Liver (tissue), 7 donors: ENCODE measurements at regions not wholly inside any gene's neighbourhood (a gene's known extent, or its start where the extent isn't known, plus 50 kb on each side); places are given as distances from the start of the nearest gene placed in this dataset.

ENCODE experiments used
- DNase-seq: peaks from one replicate; pipeline ENCODE4 v3.0.0-alpha.2; 2017; ENCODE audit warnings: low spot score
- H3K27ac ChIP-seq, 2 donors: one replicate each; pipeline ENCODE4 v1.7.0; 2013; ENCODE audit warnings: inconsistent platforms in 2 of 2, low read length in 2 of 2, control low read depth in 1 of 2, low read depth in 1 of 2, mild to moderate bottlenecking in 1 of 2
- H3K27me3 ChIP-seq, 4 donors: one replicate each; pipeline versions ENCODE4 v1.6.1 to v1.7.0; 2013; ENCODE audit warnings: low read length in 3 of 4, inconsistent platforms in 1 of 4, mild to moderate bottlenecking in 1 of 4, moderate library complexity in 1 of 4; ENCODE audit not compliant: control insufficient read depth in 4 of 4, insufficient read depth in 4 of 4
- H3K36me3 ChIP-seq, 4 donors: one replicate each; pipeline versions ENCODE4 v1.6.1 to v1.7.0; 2013; ENCODE audit warnings: low read length in 3 of 4, mild to moderate bottlenecking in 3 of 4, low read depth in 1 of 4, moderate library complexity in 1 of 4; ENCODE audit not compliant: control insufficient read depth in 4 of 4, insufficient read depth in 3 of 4
- H3K4me1 ChIP-seq, 4 donors: one replicate each; pipeline versions ENCODE4 v1.6.1 to v1.7.0; 2013; ENCODE audit warnings: low read length in 3 of 4, mild to moderate bottlenecking in 3 of 4, moderate library complexity in 1 of 4; ENCODE audit not compliant: control insufficient read depth in 4 of 4, insufficient read depth in 4 of 4
- H3K4me3 ChIP-seq, 3 donors: one replicate each; pipeline versions ENCODE4 v1.6.1 to v1.7.0; 2013; ENCODE audit warnings: low read length in 3 of 3, control low read depth in 1 of 3, low read depth in 1 of 3, mild to moderate bottlenecking in 1 of 3
- H3K9ac ChIP-seq, 2 donors: one replicate each; pipeline ENCODE4 v1.7.0; 2013; ENCODE audit warnings: low read length in 2 of 2, mild to moderate bottlenecking in 2 of 2, moderate library complexity in 2 of 2, control low read depth in 1 of 2, low read depth in 1 of 2
- H3K9me3 ChIP-seq, 4 donors: one replicate each; pipeline versions ENCODE4 v1.6.1 to v1.7.0; 2013; ENCODE audit warnings: low read length in 3 of 4; ENCODE audit not compliant: control insufficient read depth in 4 of 4
- ATF3 ChIP-seq: IDR thresholded peaks from 2 replicates; pipeline ENCODE4 v1.6.1; 2016; ENCODE audit warnings: antibody characterized with exemption
- FOXA1 ChIP-seq: IDR thresholded peaks from 2 replicates; pipeline ENCODE4 v1.6.1; 2016; ENCODE audit warnings: antibody characterized with exemption
- FOXA2 ChIP-seq: IDR thresholded peaks from 2 replicates; pipeline ENCODE4 v1.6.1; 2016; ENCODE audit warnings: antibody characterized with exemption
- GABPA ChIP-seq, 2 donors: IDR thresholded peaks in 1 of 2; conservative IDR thresholded peaks in 1 of 2; 2 replicates each; pipeline ENCODE4 v1.6.1; 2016; ENCODE audit warnings: antibody characterized with exemption in 2 of 2, mild to moderate bottlenecking in 1 of 2, moderate library complexity in 1 of 2
- HNF4G ChIP-seq: IDR thresholded peaks from 2 replicates; pipeline ENCODE4 v1.6.1; 2016; ENCODE audit warnings: antibody characterized with exemption
- JUND ChIP-seq, 2 donors: IDR thresholded peaks; 2 replicates each; pipeline ENCODE4 v1.6.1; 2016; ENCODE audit warnings: antibody characterized with exemption in 2 of 2
- MAX ChIP-seq: IDR thresholded peaks from 2 replicates; pipeline ENCODE4 v1.6.1; 2016; ENCODE audit warnings: antibody characterized with exemption
- NR2F2 ChIP-seq: IDR thresholded peaks from 2 replicates; pipeline ENCODE4 v1.6.1; 2016; ENCODE audit warnings: antibody characterized with exemption
- RAD21 ChIP-seq, 2 donors: IDR thresholded peaks; 2 replicates each; pipeline ENCODE4 v1.6.1; 2016; ENCODE audit warnings: antibody characterized with exemption in 2 of 2, mild to moderate bottlenecking in 2 of 2
- RXRA ChIP-seq, 2 donors: IDR thresholded peaks; 2 replicates each; pipeline ENCODE4 v1.6.1; 2017 to 2018; ENCODE audit warnings: antibody characterized with exemption in 2 of 2, mild to moderate bottlenecking in 1 of 2
- SP1 ChIP-seq: IDR thresholded peaks from 2 replicates; pipeline ENCODE4 v1.6.1; 2018; ENCODE audit warnings: antibody characterized with exemption, mild to moderate bottlenecking
- TAF1 ChIP-seq: conservative IDR thresholded peaks from 2 replicates; pipeline ENCODE4 v1.6.1; 2016; ENCODE audit warnings: antibody characterized with exemption, mild to moderate bottlenecking
- ZBTB33 ChIP-seq: IDR thresholded peaks from 2 replicates; pipeline ENCODE4 v1.6.1; 2016; ENCODE audit warnings: antibody characterized with exemption
- WGBS: extraction: QIAGEN DNeasy Blood & Tissue Kit; methylation state at CpG from one replicate; pipeline ENCODE4 v1.1.7; 2013; 5-methylcytosine and 5-hydroxymethylcytosine counted together
- TF ChIP-seq, protein P1 (sequence below): IDR thresholded peaks from 2 replicates; pipeline ENCODE4 v1.6.1; 2016; ENCODE audit warnings: antibody characterized with exemption, mild to moderate bottlenecking
- donor health status: healthy.
- donor health status: healthy.
- donor health status: healthy.
- donor health status: healthy.

DNA sequence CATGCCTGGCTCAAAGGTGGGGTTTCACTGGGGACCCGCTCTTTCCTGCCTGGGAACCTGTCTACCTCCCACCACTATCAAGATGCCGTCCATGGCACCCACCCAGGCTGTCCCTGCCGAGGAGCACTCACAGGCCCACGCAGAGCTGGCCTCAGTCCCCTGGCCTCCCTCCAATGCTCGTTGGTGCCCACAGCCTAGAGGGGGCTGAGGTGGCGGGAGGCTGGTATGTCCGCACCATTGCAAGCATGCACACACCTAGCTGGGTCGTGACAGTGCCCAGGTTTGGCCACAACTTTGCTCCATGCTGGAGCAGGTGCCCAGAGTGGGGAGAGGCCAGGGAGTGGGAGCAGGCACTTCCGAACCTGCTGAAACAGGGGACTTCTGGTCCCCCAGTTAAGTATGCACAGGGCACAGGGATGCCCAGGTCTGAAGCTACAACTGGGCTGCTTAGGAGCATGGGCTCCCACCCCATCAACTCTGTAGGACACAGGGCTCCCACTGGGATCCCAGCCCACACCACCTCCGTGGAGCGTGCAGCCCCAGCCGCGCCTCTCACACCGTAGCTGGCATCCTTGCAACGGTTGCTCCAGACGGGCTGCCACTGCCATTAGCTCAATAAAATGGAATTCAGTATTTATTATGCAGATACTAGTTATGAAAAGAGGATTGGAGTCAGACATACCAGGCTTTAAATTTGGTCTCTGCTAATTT, 1376.1 kb upstream of the TENM3 start (continued):
- TF ChIP-seq RXRA (IDR thresholded peaks at IDR 0.05), result no peak
- TF ChIP-seq MAX, result no peak
- no peak for TF ChIP-seq FOXA2
- no peak for TF ChIP-seq TAF1
- no peak for TF ChIP-seq HNF4G
- TF ChIP-seq FOXA1, result no peak
- no peak for TF ChIP-seq JUND (IDR thresholded peaks at IDR 0.05)
- no peak for TF ChIP-seq ZBTB33

DNA sequence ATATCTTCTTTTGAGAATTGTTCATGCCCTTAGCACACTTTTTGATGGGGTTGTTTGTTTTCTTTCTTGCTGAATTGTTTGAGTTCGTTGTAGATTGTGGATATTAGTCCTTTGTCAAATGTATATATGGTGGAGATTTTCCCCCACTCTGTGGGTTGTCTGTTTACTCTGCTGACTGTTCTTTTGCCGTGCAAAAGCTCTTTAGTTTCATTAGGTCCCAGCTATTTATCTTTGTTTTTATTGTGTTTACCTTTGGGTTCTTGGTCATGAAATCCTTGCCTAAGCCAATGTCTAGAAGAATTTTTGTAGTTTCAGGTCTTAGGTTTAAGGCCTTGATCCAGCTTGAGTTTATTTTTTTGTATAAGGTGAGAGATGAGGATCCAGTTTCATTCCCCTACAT, 1372.6 kb upstream of the TENM3 start:
- Histone ChIP-seq H3K4me3 (no peak overlapping the region), H3K27me3 (no peaks in the 10 kb centered on the region), H3K27ac (no peak overlapping the region), H3K4me1 (no peaks in the 10 kb centered on the region), H3K9ac (no peak overlapping the region), H3K9me3 (peaks cover 6 to 11% (median 9%) of the 10 kb centered on the region in 4 donors), H3K36me3 (no peaks in the 10 kb centered on the region)
- DNase-seq, result no peak
- TF ChIP-seq TAF1 (no peak), GABPA (IDR thresholded peaks at IDR 0.05 in 1 of 2, conservative IDR thresholded peaks at IDR 0.05 in 1 of 2) (no peak), RAD21 (IDR thresholded peaks at IDR 0.05) (no peak), FOXA1 (no peak), MAX (no peak), ZBTB33 (no peak), SP1 (no peak), NR2F2 (no peak), JUND (IDR thresholded peaks at IDR 0.05) (no peak), ATF3 (no peak), RXRA (IDR thresholded peaks at IDR 0.05) (no peak)
- TF ChIP-seq, protein P1, sequence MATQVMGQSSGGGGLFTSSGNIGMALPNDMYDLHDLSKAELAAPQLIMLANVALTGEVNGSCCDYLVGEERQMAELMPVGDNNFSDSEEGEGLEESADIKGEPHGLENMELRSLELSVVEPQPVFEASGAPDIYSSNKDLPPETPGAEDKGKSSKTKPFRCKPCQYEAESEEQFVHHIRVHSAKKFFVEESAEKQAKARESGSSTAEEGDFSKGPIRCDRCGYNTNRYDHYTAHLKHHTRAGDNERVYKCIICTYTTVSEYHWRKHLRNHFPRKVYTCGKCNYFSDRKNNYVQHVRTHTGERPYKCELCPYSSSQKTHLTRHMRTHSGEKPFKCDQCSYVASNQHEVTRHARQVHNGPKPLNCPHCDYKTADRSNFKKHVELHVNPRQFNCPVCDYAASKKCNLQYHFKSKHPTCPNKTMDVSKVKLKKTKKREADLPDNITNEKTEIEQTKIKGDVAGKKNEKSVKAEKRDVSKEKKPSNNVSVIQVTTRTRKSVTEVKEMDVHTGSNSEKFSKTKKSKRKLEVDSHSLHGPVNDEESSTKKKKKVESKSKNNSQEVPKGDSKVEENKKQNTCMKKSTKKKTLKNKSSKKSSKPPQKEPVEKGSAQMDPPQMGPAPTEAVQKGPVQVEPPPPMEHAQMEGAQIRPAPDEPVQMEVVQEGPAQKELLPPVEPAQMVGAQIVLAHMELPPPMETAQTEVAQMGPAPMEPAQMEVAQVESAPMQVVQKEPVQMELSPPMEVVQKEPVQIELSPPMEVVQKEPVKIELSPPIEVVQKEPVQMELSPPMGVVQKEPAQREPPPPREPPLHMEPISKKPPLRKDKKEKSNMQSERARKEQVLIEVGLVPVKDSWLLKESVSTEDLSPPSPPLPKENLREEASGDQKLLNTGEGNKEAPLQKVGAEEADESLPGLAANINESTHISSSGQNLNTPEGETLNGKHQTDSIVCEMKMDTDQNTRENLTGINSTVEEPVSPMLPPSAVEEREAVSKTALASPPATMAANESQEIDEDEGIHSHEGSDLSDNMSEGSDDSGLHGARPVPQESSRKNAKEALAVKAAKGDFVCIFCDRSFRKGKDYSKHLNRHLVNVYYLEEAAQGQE, result no peak
- WGBS, result 41% methylated on average over 2 of the region's 2 CpGs
